K562 (cell line): ENCODE measurements at regions not wholly inside any gene's neighbourhood (a gene's known extent, or its start where the extent isn't known, plus 50 kb on each side); places are given as distances from the start of the nearest gene placed in this dataset.

Experiments used
- ATAC-seq: fragments of 200-7000 bp; cut with Tn5 transposase; 3 replicates; pipeline ENCODE4 v1.9.1; 2020; ENCODE audit warnings: moderate library complexity
- BruUV-seq: library from RNA; stranded (reverse); fragments of 400-500 nt; replicated peaks from 2 replicates; lab custom pipeline; 2021; lab: Mats Ljungman, UMichigan
- CTCF ChIA-PET: fragments of 300-600 bp; formaldehyde crosslinking; extraction: SDS; loops from one replicate; lab custom pipeline; 2021; ENCODE audit warnings: low intra/inter-chr PET ratio; lab: Yijun Ruan, JAX
- POLR2A ChIA-PET: fragments of 300-600, 350-650 bp; sonication (Branson Sonifier 250); formaldehyde crosslinking; extraction: SDS; loops from one replicate; lab custom pipeline; 2021; ENCODE audit warnings: antibody characterized with exemption, inconsistent platforms; lab: Yijun Ruan, JAX
- DNase-seq, 4 experiments: peaks; one replicate each; pipeline versions ENCODE4 v3.0.0 to v3.0.0-alpha.2; 2011 to 2018; ENCODE audit warnings: low spot score in 3 of 4, mixed read lengths in 3 of 4; ENCODE audit errors: extremely low read depth in 1 of 4
- FAIRE-seq: peaks from 2 replicates; lab custom pipeline; 2011; peaks lifted over from hg19 to GRCh38; lab: Jason Lieb, UNC
- H2AFZ ChIP-seq: 2 replicates; pipeline ENCODE4 v1.6.0; 2011; ENCODE audit warnings: low read depth, low read length, control low read depth, inconsistent platforms
- H3K27ac ChIP-seq: fragments of 200-600 bp; 3 replicates; pipeline ENCODE4 v1.8.0; 2011; ENCODE audit warnings: low read depth, mild to moderate bottlenecking, control low read depth, inconsistent platforms, low read length, moderate library complexity, mixed read lengths; ENCODE audit errors: extremely low read depth
- H3K27me3 ChIP-seq, 2 experiments: fragments of 300-600 bp in 1 of 2; 2 replicates in 1 of 2; 3 replicates in 1 of 2; pipeline versions ENCODE4 v1.6.0 to v1.8.0; 2011; ENCODE audit warnings: inconsistent platforms in 2 of 2, low read length in 2 of 2, mild to moderate bottlenecking in 1 of 2, mixed read lengths in 1 of 2, moderate library complexity in 1 of 2; ENCODE audit not compliant: control insufficient read depth in 2 of 2, insufficient read depth in 2 of 2
- H3K36me3 ChIP-seq: fragments of 300-600 bp; 3 replicates; pipeline ENCODE4 v1.8.0; 2011; ENCODE audit warnings: mild to moderate bottlenecking, low read length, inconsistent platforms; ENCODE audit not compliant: control insufficient read depth, insufficient read depth
- H3K4me1 ChIP-seq, 2 experiments: fragments of 200-600 bp in 1 of 2; replicated peaks in 1 of 2; 2 replicates in 1 of 2; 3 replicates in 1 of 2; pipeline versions ENCODE4 v1.5.1 to v1.8.0; 2011; ENCODE audit warnings: inconsistent platforms in 2 of 2, low read length in 2 of 2, mild to moderate bottlenecking in 1 of 2, mixed read lengths in 1 of 2, moderate library complexity in 1 of 2; ENCODE audit not compliant: control insufficient read depth in 2 of 2, insufficient read depth in 2 of 2
- H3K4me2 ChIP-seq: 2 replicates; pipeline ENCODE4 v1.6.1; 2011; ENCODE audit warnings: low read length, control low read depth, inconsistent platforms, mixed read lengths; ENCODE audit not compliant: insufficient read depth
- H3K4me3 ChIP-seq: fragments of 200-600 bp; sonication (generic), shearing (Covaris generic); 2 replicates; pipeline ENCODE4 v1.5.1; 2016; ENCODE audit warnings: control low read depth, inconsistent platforms
- H3K79me2 ChIP-seq: fragments of 200-600 bp; 3 replicates; pipeline ENCODE4 v1.8.0; 2011; ENCODE audit warnings: low read length, inconsistent platforms; ENCODE audit not compliant: control insufficient read depth, insufficient read depth
- H3K9ac ChIP-seq, 2 experiments: 2 replicates each; pipeline versions ENCODE4 v1.6.0 to v1.6.1; 2011; ENCODE audit warnings: low read depth in 2 of 2, low read length in 2 of 2, control low read depth in 1 of 2, inconsistent platforms in 1 of 2, mild to moderate bottlenecking in 1 of 2, mixed read lengths in 1 of 2; ENCODE audit not compliant: insufficient read depth in 1 of 2
- H3K9me1 ChIP-seq: one replicate; pipeline ENCODE4 v1.6.0; 2011; ENCODE audit warnings: inconsistent platforms, mild to moderate bottlenecking, low read length, moderate library complexity; ENCODE audit not compliant: control insufficient read depth, insufficient read depth
- H3K9me3 ChIP-seq: replicated peaks from 2 replicates; pipeline ENCODE4 v1.5.1; 2011; ENCODE audit warnings: low read depth, low read length, inconsistent platforms; ENCODE audit not compliant: control insufficient read depth, insufficient read depth
- H4K20me1 ChIP-seq: replicated peaks from 2 replicates; pipeline ENCODE4 v1.6.1; 2011; ENCODE audit warnings: low read length, inconsistent platforms, mixed read lengths; ENCODE audit not compliant: control insufficient read depth, insufficient read depth
- ARID3B ChIP-seq: fragments of 250-450 bp; sonication (Bioruptor Pico); IDR thresholded peaks from 2 replicates; pipeline ENCODE4 v1.4.0; 2020; ENCODE audit warnings: borderline replicate concordance
- BHLHE40 ChIP-seq: IDR thresholded peaks from 2 replicates; pipeline ENCODE4 v1.6.1; 2011; ENCODE audit warnings: low read length, improper control_type of control experiment
- CBX1 ChIP-seq: sonication (generic); IDR thresholded peaks from 2 replicates; pipeline ENCODE4 v1.6.1; 2016; ENCODE audit warnings: antibody characterized with exemption, low read depth, mild to moderate bottlenecking
- ELF4 ChIP-seq: fragments of 450-650 bp; formaldehyde crosslinking; IDR thresholded peaks from 2 replicates; pipeline ENCODE4 v1.4.0; 2022; ENCODE audit warnings: missing genetic modification characterization
- FUS ChIP-seq: fragments of 200-400 bp; formaldehyde crosslinking; optimal IDR thresholded peaks from 2 replicates; pipeline ENCODE3; 2017; ENCODE audit warnings: low read depth, low read length
- HDAC6 ChIP-seq: IDR thresholded peaks from 2 replicates; pipeline ENCODE4 v1.6.1; 2012; ENCODE audit warnings: low read depth, mild to moderate bottlenecking, control low read depth, inconsistent platforms, low read length, moderate library complexity
- MAFG ChIP-seq: fragments of 450-650 bp; conservative IDR thresholded peaks from 2 replicates; pipeline ENCODE4 v1.6.1; 2016; ENCODE audit warnings: missing genetic modification characterization, missing compliant biosample characterization
- MCM3 ChIP-seq: fragments of 450-650 bp; IDR thresholded peaks from 2 replicates; pipeline ENCODE4 v1.6.1; 2016
- MECOM ChIP-seq: fragments of 250-450 bp; sonication (Bioruptor Pico); IDR thresholded peaks from 2 replicates; pipeline ENCODE4 v1.8.0; 2022; ENCODE audit warnings: inconsistent platforms
- NCOA2 ChIP-seq, 2 experiments: fragments of 450-650 bp; IDR thresholded peaks; 2 replicates each; pipeline ENCODE4 v1.6.1; 2018; ENCODE audit warnings: mild to moderate bottlenecking in 2 of 2, moderate library complexity in 1 of 2; ENCODE audit not compliant: partially characterized antibody in 2 of 2
- ZC3H8 ChIP-seq: fragments of 450-650 bp; IDR thresholded peaks from 2 replicates; pipeline ENCODE4 v1.6.1; 2017
- ZNF316 ChIP-seq: fragments of 450-650 bp; IDR thresholded peaks from 2 replicates; pipeline ENCODE4 v1.6.1; 2016
- ZNF512 ChIP-seq: IDR thresholded peaks from 2 replicates; pipeline ENCODE4 v1.6.1; 2016; ENCODE audit warnings: missing genetic modification characterization, missing compliant biosample characterization
- ZNF589 ChIP-seq: fragments of 200-800 bp; sonication (Bioruptor generic); IDR thresholded peaks from 2 replicates; pipeline ENCODE4 v1.6.1; 2016; ENCODE audit warnings: low read depth, missing genetic modification characterization, missing compliant biosample characterization
- WGBS: fragments of 100-300 bp; shearing (Covaris generic); methylation state at CpG from one replicate; pipeline ENCODE4 v1.1.6; 2016; ENCODE audit warnings: low coverage, mixed read lengths; ENCODE audit not compliant: insufficient coverage; ENCODE audit errors: missing lambda C conversion rate; 5-methylcytosine and 5-hydroxymethylcytosine counted together
- in situ Hi-C: fragments of 300-500 bp; cut with MboI; formaldehyde crosslinking; loops from 4 replicates; pipeline ENCODE4 v1.15.0; 2018; ENCODE audit warnings: inconsistent platforms, mixed read lengths
- intact Hi-C: fragments of 100-400 bp; cut with micrococcal nuclease; formaldehyde crosslinking; loops from 2 replicates; pipeline ENCODE4 v1.14.2; 2022
- TF ChIP-seq, protein P1 (sequence below): sonication (generic); formaldehyde crosslinking; IDR thresholded peaks from 2 replicates; pipeline ENCODE4 v1.4.0; 2020; ENCODE audit warnings: mild to moderate bottlenecking, missing genetic modification reagents
- TF ChIP-seq, protein P2 (sequence below): fragments of 450-650 bp; formaldehyde crosslinking; IDR thresholded peaks from 2 replicates; pipeline ENCODE4 v1.4.0; 2022; ENCODE audit warnings: missing genetic modification characterization

DNA sequence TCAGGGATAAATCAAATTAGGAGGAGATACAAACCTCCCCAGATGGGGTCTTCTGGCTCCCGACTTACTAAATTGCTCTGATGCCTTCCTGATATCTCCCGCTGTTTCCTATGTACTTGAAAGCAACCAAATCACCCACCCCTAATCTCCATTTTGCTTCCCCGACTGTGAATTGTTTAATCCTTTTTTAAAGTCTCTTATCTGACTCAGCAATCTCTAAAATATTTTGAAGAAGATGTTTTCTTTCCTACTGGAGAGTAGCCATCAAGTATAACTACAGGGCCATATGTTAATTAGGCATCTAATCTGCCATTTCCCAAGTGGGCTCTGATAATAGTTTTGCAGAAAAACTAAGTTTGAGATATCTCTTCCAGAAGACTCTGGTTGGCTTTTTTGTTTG is 365.2 kb upstream of the MAF start (continued):
- TF ChIP-seq CBX1 (no peak), MAFG (tag) (peak; percentile 48; the same call in 1 of the 2 replicates), MECOM (CRISPR knock-in tag) (no peak), ZC3H8 (no peak), BHLHE40 (no peak), FUS (no peak), ZNF316 (peak; percentile 80)
- TF ChIP-seq, protein P1, sequence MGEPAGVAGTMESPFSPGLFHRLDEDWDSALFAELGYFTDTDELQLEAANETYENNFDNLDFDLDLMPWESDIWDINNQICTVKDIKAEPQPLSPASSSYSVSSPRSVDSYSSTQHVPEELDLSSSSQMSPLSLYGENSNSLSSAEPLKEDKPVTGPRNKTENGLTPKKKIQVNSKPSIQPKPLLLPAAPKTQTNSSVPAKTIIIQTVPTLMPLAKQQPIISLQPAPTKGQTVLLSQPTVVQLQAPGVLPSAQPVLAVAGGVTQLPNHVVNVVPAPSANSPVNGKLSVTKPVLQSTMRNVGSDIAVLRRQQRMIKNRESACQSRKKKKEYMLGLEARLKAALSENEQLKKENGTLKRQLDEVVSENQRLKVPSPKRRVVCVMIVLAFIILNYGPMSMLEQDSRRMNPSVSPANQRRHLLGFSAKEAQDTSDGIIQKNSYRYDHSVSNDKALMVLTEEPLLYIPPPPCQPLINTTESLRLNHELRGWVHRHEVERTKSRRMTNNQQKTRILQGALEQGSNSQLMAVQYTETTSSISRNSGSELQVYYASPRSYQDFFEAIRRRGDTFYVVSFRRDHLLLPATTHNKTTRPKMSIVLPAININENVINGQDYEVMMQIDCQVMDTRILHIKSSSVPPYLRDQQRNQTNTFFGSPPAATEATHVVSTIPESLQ = no peak
- TF ChIP-seq, all 486 proteins: peak for 4

DNA sequence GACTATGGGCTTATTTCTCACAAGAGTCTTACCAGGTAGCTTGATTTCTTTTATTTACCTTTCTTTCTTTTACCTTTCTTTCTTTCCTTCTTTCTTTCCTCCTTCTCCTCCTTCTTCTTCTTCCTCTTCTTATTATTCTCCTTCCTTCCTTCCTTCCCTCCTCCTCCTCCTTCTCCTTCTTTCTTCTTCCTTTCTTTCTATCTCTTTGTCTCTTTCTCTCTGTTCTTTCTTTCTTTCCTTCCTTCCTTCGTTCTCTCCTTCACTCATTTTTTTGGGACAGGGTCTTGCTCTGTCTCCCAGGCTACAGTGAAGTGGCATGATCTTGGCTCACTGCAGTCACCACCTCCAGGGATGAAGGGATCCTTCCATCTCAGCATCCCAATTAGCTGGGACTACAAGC is 363.6 kb upstream of the MAF start:
- H3K9me3 ChIP-seq = no peaks in the 10 kb centered on the region

More for the DNA sequence above, 363.6 kb upstream of the MAF start:
- in situ Hi-C loops = no loop called here
- DNase-seq = no peak
- intact Hi-C loops = no loop called here
- peaks cover 0 to 7% of the 10 kb centered on the region in 2 experiments; a peak in 4 of 5 replicates for H3K4me1 ChIP-seq
- TF ChIP-seq ZNF512 (tag) (peak; percentile 92), NCOA2 (IDR thresholded peaks at IDR 0.05; ENCODE audit: partially characterized antibody in 2 of 2) (no peak), ELF4 (CRISPR knock-in tag) (0 out of 2 replicates have a peak, but pooled peaks have one; percentile 26), HDAC6 (no peak), ARID3B (CRISPR knock-in tag) (no peak), MCM3 (0 out of 2 replicates have a peak, but pooled peaks have one; percentile 71), ZNF589 (CRISPR knock-in tag) (no peak)
- TF ChIP-seq, protein P2, sequence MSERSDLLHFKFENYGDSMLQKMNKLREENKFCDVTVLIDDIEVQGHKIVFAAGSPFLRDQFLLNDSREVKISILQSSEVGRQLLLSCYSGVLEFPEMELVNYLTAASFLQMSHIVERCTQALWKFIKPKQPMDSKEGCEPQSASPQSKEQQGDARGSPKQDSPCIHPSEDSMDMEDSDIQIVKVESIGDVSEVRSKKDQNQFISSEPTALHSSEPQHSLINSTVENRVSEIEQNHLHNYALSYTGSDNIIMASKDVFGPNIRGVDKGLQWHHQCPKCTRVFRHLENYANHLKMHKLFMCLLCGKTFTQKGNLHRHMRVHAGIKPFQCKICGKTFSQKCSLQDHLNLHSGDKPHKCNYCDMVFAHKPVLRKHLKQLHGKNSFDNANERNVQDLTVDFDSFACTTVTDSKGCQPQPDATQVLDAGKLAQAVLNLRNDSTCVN (CRISPR knock-in tag) = 0 out of 2 replicates have a peak, but pooled peaks have one; percentile 72
- CTCF ChIA-PET = no interaction called here
- no peak overlapping the region for H3K4me3 ChIP-seq
- H3K27me3 ChIP-seq = no peaks in the 10 kb centered on the region
- H3K4me2 ChIP-seq = no peak overlapping the region
- WGBS = 0% methylated on average over 1 of the region's 1 CpG
- POLR2A ChIA-PET = no interaction called here
- H2AFZ ChIP-seq = no peak overlapping the region; the same call in 1 of the 2 replicates
- H3K9ac ChIP-seq = no peak overlapping the region
- no peaks in the 10 kb centered on the region for H3K9me1 ChIP-seq
- no peak for FAIRE-seq
- H3K79me2 ChIP-seq = no peaks in the 10 kb centered on the region
- no peaks in the 10 kb centered on the region for H4K20me1 ChIP-seq
- ATAC-seq = no peak
- H3K27ac ChIP-seq = no peak overlapping the region
- BruUV-seq = no TSS peak
- no peaks in the 10 kb centered on the region for H3K36me3 ChIP-seq
